ENCODE measurements at regions not wholly inside any gene's neighbourhood (a gene's known extent, or its start where the extent isn't known, plus 50 kb on each side); places are given as distances from the start of the nearest gene placed in this dataset.
"Not testable (repeated sequence)": the region's sequence is repeated elsewhere in the genome, so short reads cannot be mapped to it uniquely, and the experiment has no call there.

- TF ChIP-seq CTCF (conservative IDR thresholded peaks at IDR 0.05 in 1 of 2, IDR thresholded peaks at IDR 0.05 in 1 of 2; ENCODE audit: low read depth in 1 of 2, low read length in 2 of 2) (no peak), EZH2 (IDR thresholded peaks at IDR 0.05; ENCODE audit: low read length, missing control alignments) (no peak)
- Histone ChIP-seq H3K36me3 (ENCODE audit: control insufficient read depth, insufficient read depth, low read length) (no peaks in the 10 kb centered on the region), H3K9me3 (ENCODE audit: control insufficient read depth, insufficient read depth, low read depth, low read length) (no peaks in the 10 kb centered on the region), H3K4me2 (ENCODE audit: extremely low read depth, insufficient read depth, low read length) (no peak overlapping the region), H3K4me3 (replicated peaks in 1 of 4; ENCODE audit: control extremely low read depth in 1 of 4, insufficient read depth in 1 of 4, low read depth in 3 of 4, low read length in 4 of 4) (no peak overlapping the region), H4K20me1 (ENCODE audit: control insufficient read depth, extremely low read depth, insufficient read depth, low read length) (no peaks in the 10 kb centered on the region), H3K27ac (ENCODE audit: insufficient read depth, low read length) (no peak overlapping the region), H3K4me1 (ENCODE audit: control insufficient read depth, extremely low read depth, insufficient read depth, low read length) (no peaks in the 10 kb centered on the region), H2AFZ (ENCODE audit: low read length) (no peak overlapping the region), H3K9ac (ENCODE audit: insufficient read depth, low read length) (no peak overlapping the region), H3K79me2 (ENCODE audit: control insufficient read depth, insufficient read depth, low read length) (no peaks in the 10 kb centered on the region), H3K27me3 (ENCODE audit: control insufficient read depth, insufficient read depth, low read length) (no peaks in the 10 kb centered on the region)
- no peak for DNase-seq (ENCODE audit: low read depth in 2 of 2)
Observed at GRCh38 chr14:105881021-105881930, 354.9 kb downstream of the TMEM121 start.

- not testable (repeated sequence) for H4K20me1 ChIP-seq (ENCODE audit: control insufficient read depth, extremely low read depth, insufficient read depth, low read length); H3K4me3 ChIP-seq (replicated peaks in 1 of 4; ENCODE audit: control extremely low read depth in 1 of 4, insufficient read depth in 1 of 4, low read depth in 3 of 4, low read length in 4 of 4); H3K27me3 ChIP-seq (ENCODE audit: control insufficient read depth, insufficient read depth, low read length); H3K4me2 ChIP-seq (ENCODE audit: extremely low read depth, insufficient read depth, low read length); H2AFZ ChIP-seq (ENCODE audit: low read length); DNase-seq (ENCODE audit: low read depth in 2 of 2); H3K27ac ChIP-seq (ENCODE audit: insufficient read depth, low read length); H3K9ac ChIP-seq (ENCODE audit: insufficient read depth, low read length); H3K4me1 ChIP-seq (ENCODE audit: control insufficient read depth, extremely low read depth, insufficient read depth, low read length); H3K79me2 ChIP-seq (ENCODE audit: control insufficient read depth, insufficient read depth, low read length); H3K36me3 ChIP-seq (ENCODE audit: control insufficient read depth, insufficient read depth, low read length); H3K9me3 ChIP-seq (ENCODE audit: control insufficient read depth, insufficient read depth, low read depth, low read length)
Observed at GRCh38 chr14:105882011-105882410, 355.6 kb downstream of the TMEM121 start.

GRCh38 chr14:105882626-105883025 lies 356.2 kb downstream of the TMEM121 start:
- TF ChIP-seq EZH2 (IDR thresholded peaks at IDR 0.05; ENCODE audit: low read length, missing control alignments): no peak
- no peak for TF ChIP-seq CTCF (conservative IDR thresholded peaks at IDR 0.05 in 1 of 2, IDR thresholded peaks at IDR 0.05 in 1 of 2; ENCODE audit: low read depth in 1 of 2, low read length in 2 of 2)
- H3K9me3 ChIP-seq (ENCODE audit: control insufficient read depth, insufficient read depth, low read depth, low read length): no peaks in the 10 kb centered on the region
- H3K9ac ChIP-seq (ENCODE audit: insufficient read depth, low read length): no peak overlapping the region
- no peak overlapping the region for H3K4me2 ChIP-seq (ENCODE audit: extremely low read depth, insufficient read depth, low read length)
- H3K27ac ChIP-seq (ENCODE audit: insufficient read depth, low read length): no peak overlapping the region
- H2AFZ ChIP-seq (ENCODE audit: low read length): no peak overlapping the region
- H3K79me2 ChIP-seq (ENCODE audit: control insufficient read depth, insufficient read depth, low read length): no peaks in the 10 kb centered on the region
- H3K27me3 ChIP-seq (ENCODE audit: control insufficient read depth, insufficient read depth, low read length): no peaks in the 10 kb centered on the region
- no peak overlapping the region for H3K4me3 ChIP-seq (replicated peaks in 1 of 4; ENCODE audit: control extremely low read depth in 1 of 4, insufficient read depth in 1 of 4, low read depth in 3 of 4, low read length in 4 of 4)
- no peaks in the 10 kb centered on the region for H3K4me1 ChIP-seq (ENCODE audit: control insufficient read depth, extremely low read depth, insufficient read depth, low read length)
- H4K20me1 ChIP-seq (ENCODE audit: control insufficient read depth, extremely low read depth, insufficient read depth, low read length): no peaks in the 10 kb centered on the region
- no peak for DNase-seq (ENCODE audit: low read depth in 2 of 2)
- H3K36me3 ChIP-seq (ENCODE audit: control insufficient read depth, insufficient read depth, low read length): no peaks in the 10 kb centered on the region
